ENCODE measurements at regions not wholly inside any gene's neighbourhood (a gene's known extent, or its start where the extent isn't known, plus 50 kb on each side); places are given as distances from the start of the nearest gene placed in this dataset.

DNA sequence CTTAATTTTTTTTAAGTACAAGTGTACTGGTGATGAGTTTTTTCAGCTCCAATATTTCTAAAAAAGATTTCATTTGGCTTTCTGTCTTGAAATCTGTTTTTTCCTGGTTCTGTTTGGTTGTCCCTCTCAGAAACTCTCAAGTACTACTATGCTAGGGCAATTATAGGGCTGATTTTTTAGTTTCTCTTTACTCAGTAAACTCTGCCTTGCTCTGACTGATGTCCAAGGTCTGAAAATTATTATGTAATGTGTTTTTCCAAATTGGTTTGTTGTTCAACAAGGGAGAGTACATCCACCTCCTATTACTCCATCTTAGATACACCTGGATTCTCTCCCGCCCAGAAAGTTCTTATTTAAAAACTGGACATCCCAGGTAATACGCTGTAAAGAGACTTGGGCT lies 877.7 kb downstream of the CBLN2 start:
- TF ChIP-seq, protein P1, sequence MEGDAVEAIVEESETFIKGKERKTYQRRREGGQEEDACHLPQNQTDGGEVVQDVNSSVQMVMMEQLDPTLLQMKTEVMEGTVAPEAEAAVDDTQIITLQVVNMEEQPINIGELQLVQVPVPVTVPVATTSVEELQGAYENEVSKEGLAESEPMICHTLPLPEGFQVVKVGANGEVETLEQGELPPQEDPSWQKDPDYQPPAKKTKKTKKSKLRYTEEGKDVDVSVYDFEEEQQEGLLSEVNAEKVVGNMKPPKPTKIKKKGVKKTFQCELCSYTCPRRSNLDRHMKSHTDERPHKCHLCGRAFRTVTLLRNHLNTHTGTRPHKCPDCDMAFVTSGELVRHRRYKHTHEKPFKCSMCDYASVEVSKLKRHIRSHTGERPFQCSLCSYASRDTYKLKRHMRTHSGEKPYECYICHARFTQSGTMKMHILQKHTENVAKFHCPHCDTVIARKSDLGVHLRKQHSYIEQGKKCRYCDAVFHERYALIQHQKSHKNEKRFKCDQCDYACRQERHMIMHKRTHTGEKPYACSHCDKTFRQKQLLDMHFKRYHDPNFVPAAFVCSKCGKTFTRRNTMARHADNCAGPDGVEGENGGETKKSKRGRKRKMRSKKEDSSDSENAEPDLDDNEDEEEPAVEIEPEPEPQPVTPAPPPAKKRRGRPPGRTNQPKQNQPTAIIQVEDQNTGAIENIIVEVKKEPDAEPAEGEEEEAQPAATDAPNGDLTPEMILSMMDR (IDR thresholded peaks at IDR 0.05; ENCODE audit: low read depth, low read length, missing control alignments): no peak
- in situ Hi-C loops (cut with HindIII; ENCODE audit: low pct_ligation_motif_present, low sequenced_read_pairs): no loop called here

DNA sequence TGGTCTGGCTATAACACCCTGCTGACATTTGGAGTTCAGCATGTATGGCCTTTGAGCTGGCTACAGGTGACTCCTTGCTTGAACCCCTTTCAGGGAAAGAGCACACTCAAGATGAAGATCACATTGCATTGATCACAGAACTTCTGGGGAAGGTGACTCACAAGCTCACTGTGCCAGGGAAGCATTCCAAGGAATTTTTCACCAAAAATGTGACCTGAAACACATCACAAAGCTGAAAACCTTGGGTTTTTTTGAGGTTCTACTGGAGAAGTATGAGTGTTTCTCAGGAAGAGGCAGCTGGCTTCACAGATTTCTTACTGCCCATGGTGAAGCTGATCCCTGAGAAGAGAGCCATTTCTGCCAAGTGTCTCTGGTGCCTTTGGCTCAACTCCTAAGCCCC lies 879.0 kb downstream of the CBLN2 start:
- no peaks in the 10 kb centered on the region for H3K27me3 ChIP-seq (replicated peaks)
- TF ChIP-seq, protein P1 (IDR thresholded peaks at IDR 0.05; ENCODE audit: low read depth, low read length, missing control alignments): no peak
- DNase-seq: no peak
- H3K4me3 ChIP-seq (ENCODE audit: low read depth, low read length): no peak overlapping the region
- H3K36me3 ChIP-seq (replicated peaks): no peaks in the 10 kb centered on the region
- in situ Hi-C loops (cut with HindIII; ENCODE audit: low pct_ligation_motif_present, low sequenced_read_pairs): no loop called here
- H3K27ac ChIP-seq: no peak overlapping the region

More for the DNA sequence above, 877.7 kb downstream of the CBLN2 start:
- Histone ChIP-seq H3K4me3 (ENCODE audit: low read depth, low read length) (no peak overlapping the region), H3K36me3 (replicated peaks) (no peaks in the 10 kb centered on the region), H3K27ac (no peak overlapping the region), H3K27me3 (replicated peaks) (no peaks in the 10 kb centered on the region)
- no peak for DNase-seq

DNA sequence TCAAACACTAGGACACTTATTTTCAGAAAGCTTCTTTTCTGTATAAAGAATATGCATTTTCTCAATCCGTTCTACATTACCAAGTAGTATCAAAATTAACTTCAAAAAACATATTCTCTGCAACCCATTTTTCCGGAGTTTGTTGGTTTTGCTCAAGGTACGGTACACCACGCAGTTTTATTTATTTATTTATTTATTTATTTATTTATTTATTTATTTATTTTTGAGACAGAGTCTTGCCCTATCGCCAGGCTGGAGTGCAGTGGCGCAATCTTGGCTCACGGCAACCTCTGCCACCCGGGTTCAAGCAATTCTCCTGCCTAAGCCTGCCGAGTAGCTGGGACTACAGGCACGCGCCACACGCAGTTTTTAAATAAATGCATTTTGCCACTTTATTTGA lies 900.3 kb downstream of the CBLN2 start:
- Histone ChIP-seq H3K36me3 (replicated peaks) (no peaks in the 10 kb centered on the region), H3K27ac (no peak overlapping the region), H3K4me3 (ENCODE audit: low read depth, low read length) (no peak overlapping the region), H3K27me3 (replicated peaks) (no peaks in the 10 kb centered on the region)
- no peak for DNase-seq
- TF ChIP-seq, protein P1 (IDR thresholded peaks at IDR 0.05; ENCODE audit: low read depth, low read length, missing control alignments): no peak
- in situ Hi-C loops (cut with HindIII; ENCODE audit: low pct_ligation_motif_present, low sequenced_read_pairs): no loop called here

DNA sequence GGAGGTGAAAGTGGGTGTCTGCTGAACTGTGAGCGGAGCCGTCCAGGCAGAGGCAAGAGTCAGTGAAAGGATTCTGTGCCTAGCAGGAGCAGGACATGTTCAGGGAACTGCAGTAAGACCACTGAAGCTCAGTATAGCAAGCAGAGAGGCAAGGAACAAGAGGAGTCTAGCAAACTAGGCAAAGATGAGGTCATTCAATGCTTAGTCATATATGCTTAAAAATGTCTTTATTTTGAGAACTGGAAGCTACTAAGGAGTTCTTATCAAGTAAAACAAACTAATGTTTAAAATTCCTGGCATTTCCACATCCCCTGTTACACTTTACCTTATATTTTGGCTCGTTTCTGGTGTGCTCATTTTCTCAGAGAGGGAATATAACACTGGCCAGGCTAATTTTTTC lies 913.4 kb downstream of the CBLN2 start:
- in situ Hi-C loops (cut with HindIII; ENCODE audit: low pct_ligation_motif_present, low sequenced_read_pairs): no loop called here
- TF ChIP-seq, protein P1 (IDR thresholded peaks at IDR 0.05; ENCODE audit: low read depth, low read length, missing control alignments): no peak
- Histone ChIP-seq H3K27ac (no peak overlapping the region), H3K36me3 (replicated peaks) (no peaks in the 10 kb centered on the region), H3K27me3 (replicated peaks) (no peaks in the 10 kb centered on the region), H3K4me3 (ENCODE audit: low read depth, low read length) (no peak overlapping the region)
- no peak for DNase-seq

DNA sequence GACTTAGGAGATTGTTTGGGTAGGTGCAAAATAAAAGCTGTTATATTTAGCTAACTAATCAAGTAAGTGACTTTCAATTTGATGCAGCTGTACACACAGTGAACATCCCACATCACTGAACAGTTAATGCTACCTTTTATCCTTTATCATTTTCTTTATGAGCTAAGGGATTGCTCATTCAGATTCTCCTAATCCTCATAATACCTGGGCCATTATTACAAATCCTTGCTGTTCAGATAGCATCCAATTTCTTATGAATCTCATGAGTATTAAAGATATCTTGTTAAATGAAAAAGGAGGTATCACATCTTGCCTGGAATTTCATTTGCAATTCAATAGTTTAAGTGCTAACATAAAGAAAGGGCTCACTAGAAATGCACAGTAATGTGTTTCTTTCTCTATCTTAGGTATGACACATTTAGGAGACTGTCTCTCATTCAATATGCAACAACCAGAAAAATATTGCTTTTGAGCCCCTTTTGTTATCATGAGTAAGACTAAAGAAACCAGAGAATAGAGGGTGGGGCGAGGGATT lies 918.5 kb downstream of the CBLN2 start:
- TF ChIP-seq, protein P1 (IDR thresholded peaks at IDR 0.05; ENCODE audit: low read depth, low read length, missing control alignments): no peak
- DNase-seq: no peak
- in situ Hi-C loops (cut with HindIII; ENCODE audit: low pct_ligation_motif_present, low sequenced_read_pairs): no loop called here
- H3K4me3 ChIP-seq (ENCODE audit: low read depth, low read length): no peak overlapping the region
- no peaks in the 10 kb centered on the region for H3K36me3 ChIP-seq (replicated peaks)
- no peak overlapping the region for H3K27ac ChIP-seq
- no peaks in the 10 kb centered on the region for H3K27me3 ChIP-seq (replicated peaks)

DNA sequence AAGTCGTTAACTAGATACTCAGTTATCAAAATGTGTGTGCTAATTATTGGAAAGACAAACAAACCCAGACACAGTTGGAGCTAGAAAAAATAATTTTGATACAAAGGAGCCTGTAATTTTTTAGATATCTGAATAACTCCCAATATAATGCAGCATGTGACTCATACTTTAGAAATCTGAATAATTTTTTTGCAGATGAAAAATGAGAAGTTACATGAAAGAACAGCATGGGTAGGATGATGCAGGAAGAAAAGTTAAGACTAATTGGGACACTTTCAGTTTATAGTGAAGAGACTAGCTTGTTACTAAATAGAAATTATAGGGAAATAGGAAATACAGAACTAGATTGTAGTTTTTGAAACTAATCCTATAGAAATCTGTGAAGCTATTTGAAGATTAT lies 945.8 kb downstream of the CBLN2 start:
- H3K4me3 ChIP-seq (ENCODE audit: low read depth, low read length): no peak overlapping the region
- no peaks in the 10 kb centered on the region for H3K36me3 ChIP-seq (replicated peaks)
- H3K27me3 ChIP-seq (replicated peaks): no peaks in the 10 kb centered on the region
- no peak overlapping the region for H3K27ac ChIP-seq
- no peak for DNase-seq
- in situ Hi-C loops (cut with HindIII; ENCODE audit: low pct_ligation_motif_present, low sequenced_read_pairs): no loop called here
- TF ChIP-seq, protein P1 (IDR thresholded peaks at IDR 0.05; ENCODE audit: low read depth, low read length, missing control alignments): no peak

Data from brain microvascular endothelial cell (primary cell).